ENCODE measurements at regions not wholly inside any gene's neighbourhood (a gene's known extent, or its start where the extent isn't known, plus 50 kb on each side); places are given as distances from the start of the nearest gene placed in this dataset.
"Not testable (repeated sequence)": the region's sequence is repeated elsewhere in the genome, so short reads cannot be mapped to it uniquely, and the experiment has no call there.

DNA sequence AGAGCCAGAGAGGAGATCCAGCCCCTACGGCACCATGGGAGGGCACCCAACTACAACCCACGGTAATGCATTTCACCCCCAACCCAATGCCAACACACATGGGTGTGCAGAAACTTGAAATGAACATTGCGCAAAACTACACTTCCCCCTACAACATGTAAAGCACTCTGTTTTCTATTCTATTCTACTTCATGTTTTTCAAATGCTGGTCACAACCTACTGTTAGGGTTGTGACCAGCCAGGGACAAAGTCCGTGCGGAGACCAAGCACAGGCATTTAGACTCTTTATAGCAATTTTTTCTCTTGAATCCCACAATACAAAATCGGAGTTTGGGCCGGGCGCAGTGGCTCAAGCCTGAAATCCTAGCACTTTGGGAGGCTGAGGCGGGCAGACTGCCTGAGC is 90.6 kb downstream of the MRPL14 start:
- DNase-seq = no peak

DNA sequence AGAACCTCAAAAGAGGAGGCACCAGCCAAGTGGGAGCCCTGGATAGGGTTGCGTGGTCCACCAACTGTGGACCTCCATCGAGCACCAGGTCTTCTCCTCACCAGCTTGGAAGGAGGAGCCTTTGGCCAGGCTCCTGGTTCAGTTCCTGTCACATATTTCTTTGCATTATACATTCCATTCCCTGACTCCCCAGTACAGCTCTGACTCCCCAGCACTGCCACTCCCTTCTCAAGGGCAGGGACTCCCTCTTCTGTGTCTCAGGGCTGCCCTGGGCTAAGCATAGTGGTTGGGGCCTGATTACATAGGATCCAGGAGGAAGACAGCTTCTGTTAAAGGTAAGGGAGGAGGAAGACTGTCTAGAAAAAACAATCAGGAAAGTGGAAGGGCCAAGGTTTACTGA is 91.1 kb downstream of the MRPL14 start:
- DNase-seq = no peak

DNA sequence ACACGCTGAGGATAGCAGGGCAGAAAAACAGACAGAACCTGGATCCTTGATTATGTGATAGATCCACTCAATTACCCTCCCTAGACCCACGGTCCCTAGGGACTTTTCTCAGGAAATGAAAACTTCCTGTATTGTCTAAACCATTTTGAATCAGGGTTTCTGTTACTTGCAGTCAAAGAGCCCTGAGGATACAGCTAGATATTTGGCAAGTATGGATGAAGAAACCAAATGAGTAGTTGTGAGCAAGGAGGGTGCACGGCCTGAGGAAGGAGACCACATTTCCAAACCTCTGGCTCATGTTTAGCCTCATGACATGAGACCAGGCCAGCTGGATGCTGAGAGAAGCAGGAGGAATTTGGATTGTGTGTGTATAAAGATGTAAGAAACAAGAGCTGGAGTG is 91.6 kb downstream of the MRPL14 start:
- DNase-seq = no peak

DNA sequence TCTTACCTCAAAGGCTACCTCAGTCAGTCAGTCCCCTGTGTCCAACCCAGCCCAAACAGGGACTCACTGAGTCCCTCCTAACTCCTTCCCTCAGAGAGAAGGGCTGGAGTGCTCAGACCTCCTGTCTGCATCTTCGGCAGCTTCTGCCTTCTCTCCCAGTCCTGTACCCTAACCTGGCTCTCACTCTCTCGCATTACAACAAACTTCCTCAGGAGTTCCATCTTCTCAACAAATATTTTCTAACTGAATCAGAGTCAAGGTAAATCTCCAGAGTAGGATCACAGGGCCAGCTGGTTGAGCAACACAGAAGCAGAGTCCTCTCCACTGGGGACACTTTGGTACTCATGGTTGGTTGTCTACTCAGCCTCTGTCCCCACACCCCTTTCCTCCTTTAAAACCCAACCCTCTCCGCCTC is 92.3 kb downstream of the MRPL14 start:
- no peak for DNase-seq

DNA sequence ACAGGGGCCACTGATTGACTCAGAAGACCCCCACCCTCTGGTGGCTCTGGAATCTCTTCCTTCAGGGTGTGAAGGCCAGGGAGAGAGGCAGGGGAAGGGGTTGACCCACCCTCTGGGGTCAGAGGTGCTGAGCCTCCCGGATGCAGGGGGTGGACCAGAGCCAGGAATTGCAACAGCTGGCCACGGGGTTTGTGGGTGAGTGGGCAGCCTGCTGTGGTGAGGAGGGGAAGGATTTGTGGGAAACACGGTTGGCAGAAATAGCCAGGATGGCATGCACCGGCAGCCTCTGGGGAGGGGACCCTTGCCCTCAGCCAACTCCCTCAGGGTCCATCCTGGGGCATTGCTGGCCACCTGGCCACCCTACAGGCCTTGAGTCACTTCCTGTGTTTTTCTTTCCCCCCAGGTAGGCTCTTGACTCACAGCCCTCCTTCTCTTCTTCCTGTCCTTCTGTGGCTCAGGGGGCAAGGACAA is 92.8 kb downstream of the MRPL14 start:
- no peak for DNase-seq

DNA sequence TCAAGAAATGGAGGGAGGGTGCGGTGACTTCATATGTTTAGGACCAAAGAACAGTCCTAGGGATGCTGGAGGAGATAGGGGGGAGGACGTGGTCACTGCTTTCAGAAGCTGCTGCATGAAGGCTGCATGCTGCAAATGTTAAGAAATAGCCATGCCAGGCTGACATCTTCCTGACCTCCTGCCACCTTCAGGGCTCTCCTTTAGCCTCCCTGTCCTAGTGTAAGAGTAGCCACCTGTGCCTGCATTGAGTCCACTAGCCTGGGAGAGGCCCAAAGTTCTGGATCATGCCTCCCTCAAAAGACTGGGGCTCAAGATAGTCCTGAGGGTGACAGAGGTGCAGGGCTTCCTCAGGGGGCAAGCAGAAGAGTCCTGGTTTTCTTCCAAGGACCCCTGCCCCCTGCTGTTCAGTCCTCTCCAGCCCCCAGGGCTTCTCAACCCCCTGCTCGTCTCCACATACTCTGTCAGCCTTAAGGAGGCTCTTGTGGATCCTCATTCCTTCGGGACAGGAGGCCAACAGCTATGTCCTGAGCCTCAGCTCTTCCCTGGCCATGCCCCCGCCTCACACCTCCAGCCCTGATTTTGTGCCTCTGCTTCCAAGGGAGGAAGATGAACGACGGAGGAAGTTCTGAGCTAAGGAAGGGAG is 96.3 kb downstream of the MRPL14 start:
- no peak for DNase-seq

DNA sequence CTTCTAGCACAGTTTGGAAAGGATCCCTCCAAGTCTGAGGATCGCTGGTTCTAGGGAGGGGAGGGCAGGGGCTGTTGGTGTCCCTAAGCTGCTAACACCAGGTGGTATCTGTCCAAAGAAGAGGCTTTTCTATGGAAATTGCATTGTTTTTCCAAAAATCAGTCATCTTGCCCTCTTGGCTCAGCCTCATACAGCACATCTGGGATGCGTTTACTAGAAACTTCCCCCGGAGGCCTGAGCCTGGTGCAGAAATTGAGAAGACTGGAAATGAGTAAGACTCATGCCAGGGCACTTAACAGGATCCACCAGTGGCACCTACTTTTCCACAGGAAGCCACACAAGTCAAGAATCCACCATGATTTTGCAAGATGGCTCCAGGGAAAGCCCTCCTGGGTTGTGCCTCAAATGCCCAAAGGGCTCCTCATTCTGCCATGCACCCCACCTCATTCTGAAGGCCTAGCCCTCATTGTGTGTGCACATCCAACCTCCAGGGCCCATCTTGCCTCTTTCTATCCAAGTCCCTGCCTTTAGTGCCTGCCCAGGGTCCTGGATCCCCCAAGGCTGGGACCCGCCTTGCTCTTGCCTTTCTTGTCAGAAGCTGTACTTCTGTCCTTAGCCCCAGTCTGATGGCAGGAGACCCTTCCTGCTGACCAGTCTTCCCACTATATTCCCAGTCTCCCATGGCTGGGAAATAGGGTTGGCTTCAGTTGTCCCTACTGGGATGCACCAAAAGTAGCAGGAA is 97.6 kb downstream of the MRPL14 start:
- no peak for DNase-seq

DNA sequence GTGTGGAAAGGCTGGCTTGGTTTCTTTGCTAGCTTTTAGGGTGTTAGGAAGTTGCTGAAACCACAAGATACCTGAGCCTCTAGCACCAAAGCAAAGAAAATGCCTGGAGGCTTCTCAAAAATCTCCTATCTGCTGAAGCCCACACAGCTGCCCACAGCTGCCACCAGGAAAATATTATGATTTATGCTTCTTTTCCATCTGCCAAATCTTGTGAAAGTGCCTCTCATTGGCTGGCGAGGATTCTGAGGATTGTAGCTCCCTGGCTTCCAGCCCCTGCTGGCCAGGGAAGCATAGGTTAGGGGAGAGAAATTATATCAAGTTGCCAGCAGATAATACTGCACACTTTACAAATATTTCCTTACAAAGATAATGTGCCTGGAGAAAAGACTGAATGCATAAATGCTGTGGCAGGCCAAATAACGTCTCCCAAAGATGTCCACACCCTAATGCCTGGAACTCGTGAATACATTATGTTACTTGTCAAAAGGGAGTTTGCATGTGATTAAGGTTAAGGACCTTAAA is 98.4 kb downstream of the MRPL14 start:
- no peak for DNase-seq

DNA sequence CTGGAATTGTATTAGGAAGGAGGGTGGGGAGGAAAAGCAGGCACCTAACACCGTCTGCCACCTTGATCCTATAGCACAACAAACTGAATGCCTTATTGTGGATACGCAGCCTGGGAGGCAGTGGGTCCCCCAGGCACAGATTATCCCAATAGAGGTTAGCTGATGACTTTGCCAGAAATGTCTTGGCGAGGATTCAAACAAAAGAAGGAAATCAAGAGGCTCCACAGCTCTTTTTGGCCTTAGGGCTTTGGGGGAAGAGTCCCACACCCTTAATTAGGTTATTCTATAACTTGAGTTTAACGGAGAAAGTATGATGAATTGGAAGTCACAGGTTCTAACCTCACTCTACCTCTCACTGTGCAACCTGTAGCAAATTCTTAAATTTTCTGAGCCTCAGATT is 102.0 kb downstream of the MRPL14 start:
- DNase-seq = no peak

DNA sequence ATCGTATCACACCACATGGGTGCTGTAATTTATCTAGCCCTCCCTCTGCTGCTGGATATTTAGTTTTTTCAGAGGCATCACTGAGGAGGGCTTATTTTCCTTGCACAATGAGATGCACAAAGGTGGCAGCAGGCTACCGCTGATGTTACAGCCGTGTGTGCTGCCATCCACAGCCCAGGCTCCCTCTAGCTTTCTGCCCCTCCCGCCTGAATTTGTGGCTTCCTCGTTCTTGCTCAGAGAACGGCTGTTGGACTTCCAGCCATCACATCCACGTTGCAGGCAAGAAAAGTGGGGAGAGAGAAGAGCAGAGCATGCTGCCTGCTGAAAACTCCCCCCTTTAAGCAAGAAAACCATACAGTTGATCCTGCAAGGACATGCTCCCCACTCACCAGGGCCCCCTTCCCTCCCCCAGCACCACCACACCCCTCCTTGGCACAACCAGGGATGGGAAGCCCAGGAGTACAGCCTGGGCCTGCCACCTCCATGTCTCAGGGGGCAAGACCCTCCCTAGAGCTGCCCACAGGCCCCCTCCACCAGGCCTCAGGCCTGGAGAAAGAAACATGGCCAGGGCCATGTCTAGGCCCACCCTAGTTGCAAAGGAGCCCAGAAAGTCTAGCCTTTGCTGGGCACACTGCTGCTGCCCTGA is 102.6 kb downstream of the MRPL14 start:
- no peak for DNase-seq

DNA sequence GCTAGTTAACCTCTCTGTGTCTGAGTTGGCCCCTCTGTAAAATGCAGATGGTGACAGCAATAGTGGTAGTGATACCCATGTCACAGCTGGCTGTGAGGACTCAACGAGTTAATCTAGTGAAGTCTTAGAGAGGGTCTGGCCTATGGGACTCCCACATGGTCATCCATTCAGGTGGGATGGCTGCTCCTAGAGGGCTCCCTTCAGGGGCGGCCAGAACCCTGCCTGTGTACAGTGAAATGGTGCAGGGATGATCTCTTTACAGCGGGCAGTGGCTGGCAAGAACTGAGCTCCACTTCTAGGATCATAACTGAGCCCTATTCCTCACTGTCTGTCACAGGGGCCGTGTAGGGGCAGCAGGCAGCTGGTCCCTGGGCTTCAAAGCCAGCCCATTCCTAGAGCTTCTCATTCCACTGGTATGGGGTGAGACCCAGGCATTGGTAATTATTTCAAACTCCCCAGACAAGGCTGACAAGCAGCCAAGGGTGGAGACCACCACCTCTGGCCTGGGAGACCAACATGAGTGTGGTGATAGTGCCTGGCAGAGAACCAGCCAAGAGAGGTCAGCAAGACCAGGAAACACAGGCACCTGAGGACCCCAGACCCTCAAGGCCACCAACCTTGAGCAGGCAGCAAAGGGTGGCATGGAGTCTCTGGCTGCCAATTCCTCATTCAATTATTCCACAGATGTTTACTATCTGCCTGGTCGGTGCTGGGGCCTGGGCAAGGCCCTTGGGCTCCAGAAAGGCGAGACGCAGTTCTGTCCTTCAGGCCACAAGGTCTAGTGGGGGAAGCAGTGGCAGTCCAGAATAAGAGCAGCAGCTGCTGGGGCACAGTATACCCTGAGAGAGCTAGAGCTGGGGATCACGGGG is 103.4 kb downstream of the MRPL14 start:
- DNase-seq = no peak

DNA sequence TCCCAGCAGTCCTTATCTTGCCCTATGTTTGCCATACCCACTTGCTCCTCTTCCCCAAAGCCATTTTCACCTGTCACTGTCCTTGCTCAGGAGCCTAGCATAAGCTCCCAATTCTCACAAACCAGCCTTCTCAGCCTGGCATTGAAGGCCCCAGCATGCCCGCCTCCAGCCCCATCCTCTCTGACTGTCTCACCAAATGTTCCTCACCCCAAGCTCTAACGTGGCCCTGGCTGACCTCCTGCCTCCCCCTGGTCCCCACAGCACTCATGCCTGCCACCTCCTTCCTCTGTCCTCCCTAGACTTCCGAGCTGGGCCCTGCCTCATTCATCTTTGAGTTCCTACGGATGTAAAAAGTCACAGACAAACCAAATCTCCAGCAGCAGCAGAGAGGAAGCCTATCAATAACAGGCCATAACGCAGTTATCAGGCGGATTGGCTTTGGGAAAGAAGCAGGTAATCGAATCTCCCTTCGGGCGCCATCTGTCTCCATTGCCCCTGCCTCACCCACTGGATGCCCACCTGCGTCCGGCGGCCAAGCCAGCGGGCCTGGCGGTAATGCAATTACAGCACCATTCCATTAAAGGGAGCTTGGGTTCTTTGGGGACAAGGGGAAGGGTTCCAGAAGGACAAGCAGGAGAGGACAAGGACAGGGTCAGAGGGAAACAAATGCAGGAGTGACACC is 104.4 kb downstream of the MRPL14 start:
- DNase-seq = no peak

DNA sequence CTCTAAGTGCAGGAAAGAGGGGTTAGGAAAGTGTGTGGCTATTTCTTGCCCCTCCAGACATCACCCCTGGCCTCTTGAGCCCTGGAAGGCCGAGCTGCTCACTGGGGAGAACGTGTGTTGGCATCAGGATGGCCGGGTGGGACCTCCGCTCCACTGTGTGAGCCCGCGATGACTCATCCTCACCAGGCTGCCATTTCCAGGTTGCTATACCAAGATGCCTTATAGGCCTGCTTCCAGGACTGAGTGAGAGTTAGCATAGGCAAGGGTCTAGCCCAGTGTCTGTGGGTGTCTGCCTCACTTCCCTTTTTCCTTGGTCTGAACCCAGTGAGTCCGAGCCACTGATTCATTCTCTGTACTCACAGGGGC is 105.0 kb downstream of the MRPL14 start:
- no peak for DNase-seq

DNA sequence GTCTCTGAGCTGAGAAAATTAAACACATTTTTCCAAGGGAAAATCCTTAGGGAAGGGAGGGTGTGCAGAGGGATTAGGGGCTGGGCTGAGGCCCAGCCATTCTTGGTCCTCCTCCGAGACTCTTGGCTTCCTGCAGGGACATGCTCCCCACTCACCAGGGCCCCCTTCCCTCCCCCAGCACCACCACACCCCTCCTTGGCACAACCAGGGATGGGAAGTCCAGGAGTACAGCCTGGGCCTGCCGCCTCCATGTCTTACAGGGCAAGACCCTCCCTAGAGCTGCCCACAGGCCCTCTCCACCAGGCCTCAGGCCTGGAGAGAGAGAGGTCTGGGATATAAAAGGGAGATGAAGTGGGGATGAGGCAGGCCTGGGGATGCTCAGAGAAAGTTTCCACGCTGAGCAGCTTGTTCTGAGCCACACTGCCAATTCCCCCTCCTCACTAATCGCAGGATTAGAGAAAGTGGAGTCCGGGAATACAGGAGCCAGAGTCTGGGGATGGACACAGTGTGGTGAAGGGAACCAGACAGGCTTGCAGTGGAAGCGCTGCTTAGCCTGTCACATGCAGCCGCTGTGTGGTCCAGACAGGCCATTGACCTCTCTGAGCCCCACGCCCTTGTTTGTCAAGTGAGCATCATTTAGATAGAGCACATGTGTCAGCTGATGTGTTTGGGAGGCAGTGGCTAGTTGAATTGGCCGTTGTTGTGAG is 105.5 kb downstream of the MRPL14 start:
- DNase-seq = no peak

DNA sequence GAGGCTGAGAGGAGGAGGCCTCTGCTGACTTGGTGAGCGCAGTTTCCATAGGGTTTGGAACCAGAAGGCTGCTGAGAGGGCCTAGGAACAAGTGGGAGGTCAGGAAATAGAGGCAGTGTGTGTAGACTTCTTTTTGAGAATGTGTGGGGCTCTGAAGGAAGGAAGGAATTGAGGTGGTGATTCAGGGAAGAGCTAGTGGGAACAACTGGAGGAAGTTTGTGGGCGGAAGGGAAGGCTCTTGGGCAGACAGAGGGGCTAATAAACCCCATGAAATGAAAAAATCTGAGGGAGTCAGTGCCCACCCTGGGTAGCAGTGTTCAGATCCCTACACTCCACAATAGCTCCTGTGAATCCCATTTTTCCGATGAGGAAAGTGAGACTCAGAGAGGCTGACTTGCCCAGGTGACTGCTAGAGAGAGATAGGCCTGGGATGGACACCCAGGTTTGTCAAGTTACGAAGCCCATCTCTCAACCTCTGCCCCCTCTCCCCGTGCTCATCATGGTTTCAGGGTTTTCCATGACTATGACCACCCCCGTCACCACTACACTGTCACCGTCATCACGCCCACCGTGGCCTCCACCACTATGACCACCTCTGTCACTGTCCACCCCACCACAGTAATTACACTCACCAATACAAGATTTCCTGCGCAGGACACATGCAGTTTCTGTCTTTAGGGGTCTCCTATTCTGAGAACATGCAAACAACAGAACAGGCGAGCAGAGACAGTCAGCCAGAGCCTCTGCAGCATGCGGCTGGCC is 106.4 kb downstream of the MRPL14 start:
- no peak for DNase-seq

DNA sequence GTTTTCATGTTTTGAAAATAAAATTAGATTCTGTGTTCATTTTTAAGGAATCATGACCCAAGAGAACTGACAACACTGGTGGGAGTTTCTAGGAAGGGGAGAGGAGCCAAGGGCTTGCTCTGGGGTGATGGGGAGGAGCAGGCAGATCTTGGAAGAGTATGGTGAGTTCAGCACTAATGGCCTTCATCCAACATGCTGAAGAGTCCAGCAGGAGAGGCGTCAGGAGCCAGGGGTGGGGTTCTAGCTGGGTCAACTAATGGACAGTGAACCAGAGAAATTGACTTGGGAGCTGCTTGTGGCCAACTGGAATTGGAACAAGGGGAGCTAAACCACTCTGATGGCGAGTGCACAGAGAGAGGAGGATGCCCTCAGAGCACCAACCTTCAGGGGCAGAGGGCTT is 107.1 kb downstream of the MRPL14 start:
- no peak for DNase-seq

DNA sequence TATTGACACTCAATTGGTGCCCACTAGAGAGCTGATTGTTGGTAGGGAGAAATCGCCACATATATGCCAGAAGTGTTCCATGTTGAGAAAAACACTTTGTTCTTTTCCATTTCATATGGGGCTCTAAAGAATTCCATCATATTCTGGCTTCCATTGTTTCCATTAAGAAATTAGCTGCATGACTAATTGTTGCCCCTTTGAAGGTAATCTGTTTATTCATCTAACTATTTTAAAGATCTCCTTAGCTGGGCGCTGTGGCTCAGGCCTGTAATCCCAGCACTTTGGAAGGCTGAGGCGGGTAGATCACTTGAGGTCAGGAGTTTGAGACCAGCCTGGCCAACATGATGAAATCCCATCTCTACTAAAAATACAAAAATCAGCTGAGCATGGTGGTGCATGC is 109.9 kb downstream of the MRPL14 start:
- not testable (repeated sequence) for DNase-seq

DNA sequence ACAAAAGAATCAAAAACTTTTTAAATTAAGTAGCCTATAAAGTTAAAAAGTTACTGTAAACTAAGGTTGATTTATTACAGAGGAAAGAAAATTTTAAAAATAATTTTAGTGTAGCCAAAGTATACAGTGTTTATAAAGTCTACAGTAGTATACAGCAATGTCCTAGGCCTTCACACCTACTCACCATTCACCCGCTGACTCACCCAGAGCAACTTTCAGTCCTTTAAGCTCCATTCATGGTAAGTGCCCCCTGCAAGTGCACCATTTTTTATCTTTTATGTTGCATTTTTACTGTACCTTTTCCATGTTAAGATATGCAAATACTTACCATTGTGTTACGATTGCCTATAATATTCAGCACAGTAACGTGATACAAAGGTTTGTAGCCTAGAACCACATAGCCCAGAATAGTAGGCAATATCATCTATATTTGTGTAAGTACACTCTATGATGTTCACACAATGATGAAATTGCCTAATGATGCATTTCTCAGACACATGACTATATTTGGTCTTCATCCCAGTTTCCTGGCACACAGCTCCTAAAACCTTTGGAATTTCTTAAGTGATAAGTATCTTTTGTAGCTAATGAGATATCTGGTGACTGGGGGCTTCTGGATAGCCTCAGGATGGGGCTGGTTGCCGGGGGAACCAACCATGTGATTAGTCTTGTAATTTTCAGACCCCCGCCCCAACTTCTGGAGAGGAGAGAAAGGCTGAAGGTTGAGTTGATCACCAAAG is 111.0 kb downstream of the MRPL14 start:
- DNase-seq = no peak

DNA sequence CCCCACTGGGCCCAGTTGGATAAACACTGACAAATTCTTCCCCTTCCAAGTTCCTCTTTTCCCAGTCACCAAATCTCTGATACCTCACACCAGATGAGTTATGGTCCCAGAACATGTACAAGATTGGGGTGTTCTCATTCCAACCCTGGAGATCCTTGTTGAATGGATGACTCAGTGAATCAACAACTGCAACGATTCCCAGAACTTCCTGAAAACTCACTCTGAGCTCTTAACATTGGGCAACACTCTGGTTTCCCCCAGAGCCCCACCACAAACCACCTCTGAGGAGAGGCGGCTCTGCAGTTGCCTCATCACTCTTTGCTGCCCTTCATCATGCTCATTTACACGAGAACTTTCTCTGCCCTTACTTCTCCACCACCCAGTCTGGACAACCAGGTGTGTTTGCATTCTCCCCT is 115.2 kb downstream of the MRPL14 start:
- no peak for DNase-seq

DNA sequence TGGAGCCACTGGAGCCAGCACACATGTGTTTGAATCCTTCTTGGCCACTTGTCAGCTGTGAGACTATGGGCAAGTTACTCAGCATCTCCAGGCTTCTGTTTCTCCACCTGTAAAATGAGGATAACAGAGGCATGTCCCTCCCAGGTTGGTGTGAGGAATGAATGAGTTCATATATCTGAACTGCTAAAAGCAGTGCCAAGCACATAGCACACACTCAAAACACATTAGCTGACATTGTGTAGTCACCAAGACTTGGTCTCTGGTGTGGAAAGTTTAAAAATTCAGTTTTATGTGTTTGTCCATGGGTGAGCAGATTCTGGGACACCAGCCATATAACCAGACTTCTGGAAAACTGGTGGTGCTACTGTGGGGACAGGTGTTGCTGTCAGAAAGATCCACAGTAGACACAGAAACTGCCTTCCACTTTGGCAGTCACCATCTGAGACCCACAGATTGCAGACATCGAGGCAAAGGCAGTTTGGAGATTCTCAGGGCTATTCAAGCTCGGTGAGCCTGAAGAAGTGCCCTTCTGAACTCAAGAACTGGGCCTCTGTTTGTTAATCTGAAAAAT is 115.8 kb downstream of the MRPL14 start:
- no peak for DNase-seq
